OCI-LY7 (cell line): ENCODE measurements at regions not wholly inside any gene's neighbourhood (a gene's known extent, or its start where the extent isn't known, plus 50 kb on each side); places are given as distances from the start of the nearest gene placed in this dataset.

Experiments used
- EZH2phosphoT487 ChIP-seq: fragments of 200-600 bp; sonication (generic); IDR thresholded peaks from 2 replicates; pipeline ENCODE4 v1.6.1; 2018; ENCODE audit warnings: low read depth, borderline replicate concordance, mild to moderate bottlenecking, mixed run types, antibody characterized with exemption, low read length, moderate library complexity, mixed read lengths
- TF ChIP-seq, protein P1 (sequence below): fragments of 200-600 bp; sonication (generic); conservative IDR thresholded peaks from 2 replicates; pipeline ENCODE4 v1.5.1; 2014; ENCODE audit warnings: mild to moderate bottlenecking, antibody characterized with exemption, low read length, moderate library complexity, mixed read lengths

DNA sequence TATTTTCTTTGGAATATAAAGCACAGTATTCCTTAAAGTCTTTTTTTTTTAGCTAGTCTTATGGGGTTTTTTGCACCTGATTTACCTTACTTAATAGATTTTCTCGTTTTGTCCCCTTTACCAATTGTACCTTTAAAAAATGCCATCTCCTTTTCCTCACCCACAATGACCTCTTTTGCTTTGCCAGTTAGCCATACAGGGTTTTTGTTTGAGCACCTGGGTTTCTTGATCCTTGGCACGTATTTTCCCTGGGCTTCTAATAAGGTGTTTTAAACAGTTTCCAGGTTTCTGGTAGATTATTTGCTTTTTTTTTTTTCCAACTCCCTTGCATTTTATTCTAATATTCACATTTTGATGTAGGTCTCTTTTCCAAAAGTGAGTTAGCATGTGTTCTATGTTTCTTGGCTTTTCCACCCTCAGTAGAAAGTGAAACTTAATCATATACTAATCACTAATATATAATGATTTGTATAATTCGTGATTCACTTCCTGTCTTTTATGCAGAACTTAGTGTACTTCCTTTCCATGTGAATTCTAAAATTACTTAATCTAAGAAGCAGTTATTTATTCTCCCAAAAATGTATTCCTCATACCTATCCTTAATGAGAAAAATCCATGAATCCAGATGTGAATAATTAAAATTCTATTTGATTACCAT, 673.9 kb upstream of the RGMB start:
- TF ChIP-seq, protein P1, sequence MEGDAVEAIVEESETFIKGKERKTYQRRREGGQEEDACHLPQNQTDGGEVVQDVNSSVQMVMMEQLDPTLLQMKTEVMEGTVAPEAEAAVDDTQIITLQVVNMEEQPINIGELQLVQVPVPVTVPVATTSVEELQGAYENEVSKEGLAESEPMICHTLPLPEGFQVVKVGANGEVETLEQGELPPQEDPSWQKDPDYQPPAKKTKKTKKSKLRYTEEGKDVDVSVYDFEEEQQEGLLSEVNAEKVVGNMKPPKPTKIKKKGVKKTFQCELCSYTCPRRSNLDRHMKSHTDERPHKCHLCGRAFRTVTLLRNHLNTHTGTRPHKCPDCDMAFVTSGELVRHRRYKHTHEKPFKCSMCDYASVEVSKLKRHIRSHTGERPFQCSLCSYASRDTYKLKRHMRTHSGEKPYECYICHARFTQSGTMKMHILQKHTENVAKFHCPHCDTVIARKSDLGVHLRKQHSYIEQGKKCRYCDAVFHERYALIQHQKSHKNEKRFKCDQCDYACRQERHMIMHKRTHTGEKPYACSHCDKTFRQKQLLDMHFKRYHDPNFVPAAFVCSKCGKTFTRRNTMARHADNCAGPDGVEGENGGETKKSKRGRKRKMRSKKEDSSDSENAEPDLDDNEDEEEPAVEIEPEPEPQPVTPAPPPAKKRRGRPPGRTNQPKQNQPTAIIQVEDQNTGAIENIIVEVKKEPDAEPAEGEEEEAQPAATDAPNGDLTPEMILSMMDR: no peak
- no peak for TF ChIP-seq EZH2phosphoT487
